NCI-H446 (cell line): ENCODE measurements at regions not wholly inside any gene's neighbourhood (a gene's known extent, or its start where the extent isn't known, plus 50 kb on each side); places are given as distances from the start of the nearest gene placed in this dataset.
A peak's percentile ranks its signal among the peaks of the same experiment; 100 is the strongest.

Experiments used
- DNase-seq, 2 experiments: peaks; one replicate each; lab custom pipeline; 2025; lab: John Stamatoyannopoulos, UW

GRCh38 chrY:7464742-7465141 lies 553.2 kb upstream of the AMELY start:
- DNase-seq, result no peak

- DNase-seq, result no peak
These were observed 552.2 kb upstream of the AMELY start for GRCh38 chrY:7463711-7464110.

GRCh38 chrY:7463196-7463595 lies 551.6 kb upstream of the AMELY start:
- DNase-seq, result no peak

- DNase-seq, result no peak
These were observed 551.1 kb upstream of the AMELY start for GRCh38 chrY:7462657-7463056.

- DNase-seq, result no peak
These were observed 550.4 kb upstream of the AMELY start for GRCh38 chrY:7461873-7462525.

GRCh38 chrY:7459802-7460201 lies 548.2 kb upstream of the AMELY start:
- no peak for DNase-seq

GRCh38 chrY:7458301-7459078 lies 546.9 kb upstream of the AMELY start:
- DNase-seq, result peak in 1 of 2 experiments; percentile 0

GRCh38 chrY:7457286-7458015 lies 545.9 kb upstream of the AMELY start:
- no peak for DNase-seq

GRCh38 chrY:7455626-7456025 lies 544.1 kb upstream of the AMELY start:
- no peak for DNase-seq

GRCh38 chrY:7453336-7453735 lies 541.8 kb upstream of the AMELY start:
- DNase-seq, result no peak

GRCh38 chrY:7452246-7452645 lies 540.7 kb upstream of the AMELY start:
- no peak for DNase-seq

- no peak for DNase-seq
These were observed 538.3 kb upstream of the AMELY start for GRCh38 chrY:7449860-7450259.

GRCh38 chrY:7448687-7449086 lies 537.1 kb upstream of the AMELY start:
- no peak for DNase-seq

GRCh38 chrY:7447881-7448516 lies 536.4 kb upstream of the AMELY start:
- DNase-seq, result no peak

- DNase-seq, result no peak
These were observed 532.6 kb upstream of the AMELY start for GRCh38 chrY:7444141-7444540.

- DNase-seq, result no peak
These were observed 529.4 kb upstream of the AMELY start for GRCh38 chrY:7440796-7441530.

- no peak for DNase-seq
These were observed 525.5 kb upstream of the AMELY start for GRCh38 chrY:7437086-7437485.

- no peak for DNase-seq
These were observed 522.6 kb upstream of the AMELY start for GRCh38 chrY:7433817-7434809.

- DNase-seq, result no peak
These were observed 507.6 kb upstream of the AMELY start for GRCh38 chrY:7419165-7419564.

GRCh38 chrY:7417946-7418345 lies 506.4 kb upstream of the AMELY start:
- DNase-seq, result no peak

GRCh38 chrY:7416406-7416805 lies 504.9 kb upstream of the AMELY start:
- no peak for DNase-seq
